ENCODE measurements at regions not wholly inside any gene's neighbourhood (a gene's known extent, or its start where the extent isn't known, plus 50 kb on each side); places are given as distances from the start of the nearest gene placed in this dataset.

DNA sequence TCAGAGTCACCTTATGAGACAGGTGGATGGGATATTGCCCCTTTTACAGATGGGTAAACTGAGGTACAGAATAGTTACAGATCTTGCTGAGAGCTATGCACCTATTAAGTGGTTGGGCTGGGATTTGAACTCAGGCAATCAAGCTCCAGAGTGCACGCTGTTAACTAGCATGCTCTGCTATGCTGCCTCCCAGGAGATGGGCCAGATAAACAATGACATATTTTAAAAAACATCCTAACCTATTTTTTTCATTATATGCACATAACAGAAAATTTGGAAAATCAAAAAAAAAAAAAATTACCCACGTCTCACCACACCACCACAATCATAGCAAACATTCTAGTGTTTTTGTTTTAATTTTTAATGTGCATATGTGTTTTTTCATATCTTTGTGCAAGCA lies 123.4 kb upstream of the STC2 start:
- H2BK15ac ChIP-seq (ENCODE audit: low read depth, poor library complexity, severe bottlenecking) = no peak overlapping the region
- WGBS = 54% methylated on average over 2 of the region's 2 CpGs
- no peak overlapping the region for H3K27ac ChIP-seq (ENCODE audit: low read length, poor library complexity, severe bottlenecking)
- no peaks in the 10 kb centered on the region for H3K27me3 ChIP-seq (ENCODE audit: control insufficient read depth in 1 of 2, insufficient read depth in 1 of 2, low read length in 2 of 2)
- no peak overlapping the region for H2AK5ac ChIP-seq (ENCODE audit: low read length, severe bottlenecking)
- H3K36me3 ChIP-seq (ENCODE audit: control insufficient read depth in 1 of 2, insufficient read depth in 2 of 2, low read depth in 1 of 2, low read length in 2 of 2) = no peaks in the 10 kb centered on the region
- no peak overlapping the region for H3K14ac ChIP-seq (ENCODE audit: low read length in 2 of 2)
- H2AFZ ChIP-seq (ENCODE audit: low read depth, low read length) = no peak overlapping the region
- DNase-seq = peak; percentile 34
- no peak overlapping the region for H4K8ac ChIP-seq (ENCODE audit: low read length)
- H3K79me1 ChIP-seq (replicated peaks; ENCODE audit: low read length, poor library complexity, severe bottlenecking) = no peaks in the 10 kb centered on the region
- no peak overlapping the region for H3K9ac ChIP-seq (ENCODE audit: low read length)
- H2BK12ac ChIP-seq (ENCODE audit: low read length in 2 of 2) = peak overlapping the region in 1 of 2 experiments; percentile 70
- H3K4me3 ChIP-seq (ENCODE audit: insufficient read depth in 1 of 2, low read depth in 1 of 2, low read length in 2 of 2) = no peak overlapping the region
- no peak overlapping the region for H3K23ac ChIP-seq (ENCODE audit: low read length in 2 of 2)
- H2BK5ac ChIP-seq (ENCODE audit: low read depth, low read length, poor library complexity, severe bottlenecking) = no peak overlapping the region
- H3K9me3 ChIP-seq (ENCODE audit: control insufficient read depth, low read length) = no peaks in the 10 kb centered on the region
- H3K4me1 ChIP-seq (ENCODE audit: control insufficient read depth, insufficient read depth, low read depth, low read length) = peaks cover 4% of the 10 kb centered on the region
- peak overlapping the region; percentile 39 to 40 for H3K4ac ChIP-seq (ENCODE audit: low read depth in 1 of 2, low read length in 2 of 2)
- no peak overlapping the region for H4K91ac ChIP-seq (ENCODE audit: low read length)
- H3K4me2 ChIP-seq (ENCODE audit: low read length, poor library complexity, severe bottlenecking) = no peak overlapping the region
- peak overlapping the region in 1 of 2 experiments; percentile 31 for H3K18ac ChIP-seq (ENCODE audit: low read depth in 1 of 2, low read length in 2 of 2)
- no peak overlapping the region for H2BK120ac ChIP-seq (ENCODE audit: low read depth, low read length)

DNA sequence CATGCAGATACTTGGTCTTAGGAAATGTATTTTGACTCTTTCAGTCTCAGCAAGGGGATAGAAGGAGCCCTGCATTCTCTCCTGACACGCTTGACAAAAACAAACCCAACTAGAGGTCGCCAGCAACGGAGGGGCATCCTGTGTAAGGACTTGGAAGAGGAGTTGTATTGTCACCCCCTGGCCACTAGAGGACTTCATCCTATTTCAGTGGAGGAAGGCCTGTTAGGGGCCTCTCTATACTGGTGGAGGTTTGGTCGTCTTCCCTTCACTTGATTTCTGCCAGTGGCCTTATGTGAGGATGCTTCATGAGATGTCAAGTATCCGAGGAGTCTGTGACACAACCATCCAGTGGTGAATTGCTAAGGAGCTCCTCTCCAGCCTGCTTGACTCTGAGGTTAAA lies 122.8 kb upstream of the STC2 start:
- peak overlapping the region; percentile 92 for H2BK15ac ChIP-seq (ENCODE audit: low read depth, poor library complexity, severe bottlenecking)
- no peaks in the 10 kb centered on the region for H3K27me3 ChIP-seq (ENCODE audit: control insufficient read depth in 1 of 2, insufficient read depth in 1 of 2, low read length in 2 of 2)
- no peak overlapping the region for H3K14ac ChIP-seq (ENCODE audit: low read length in 2 of 2)
- H2BK120ac ChIP-seq (ENCODE audit: low read depth, low read length) = peak overlapping the region; percentile 42
- no peak overlapping the region for H2AK5ac ChIP-seq (ENCODE audit: low read length, severe bottlenecking)
- no peak overlapping the region for H2AFZ ChIP-seq (ENCODE audit: low read depth, low read length)
- H3K9ac ChIP-seq (ENCODE audit: low read length) = no peak overlapping the region
- peak; percentile 47 for DNase-seq
- no peaks in the 10 kb centered on the region for H3K9me3 ChIP-seq (ENCODE audit: control insufficient read depth, low read length)
- WGBS = 84% methylated on average over 5 of the region's 5 CpGs
- H3K4me1 ChIP-seq (ENCODE audit: control insufficient read depth, insufficient read depth, low read depth, low read length) = peaks cover 4% of the 10 kb centered on the region
- H3K4me2 ChIP-seq (ENCODE audit: low read length, poor library complexity, severe bottlenecking) = no peak overlapping the region
- H2BK12ac ChIP-seq (ENCODE audit: low read length in 2 of 2) = peak overlapping the region; percentile 70 to 71
- no peaks in the 10 kb centered on the region for H3K79me1 ChIP-seq (replicated peaks; ENCODE audit: low read length, poor library complexity, severe bottlenecking)
- peak overlapping the region; percentile 39 to 40 for H3K4ac ChIP-seq (ENCODE audit: low read depth in 1 of 2, low read length in 2 of 2)
- H4K91ac ChIP-seq (ENCODE audit: low read length) = peak overlapping the region; percentile 18
- H2BK5ac ChIP-seq (ENCODE audit: low read depth, low read length, poor library complexity, severe bottlenecking) = no peak overlapping the region
- peak overlapping the region; percentile 67 for H3K18ac ChIP-seq (ENCODE audit: low read depth in 1 of 2, low read length in 2 of 2)
- no peak overlapping the region for H3K27ac ChIP-seq (ENCODE audit: low read length, poor library complexity, severe bottlenecking)
- no peaks in the 10 kb centered on the region for H3K36me3 ChIP-seq (ENCODE audit: control insufficient read depth in 1 of 2, insufficient read depth in 2 of 2, low read depth in 1 of 2, low read length in 2 of 2)
- H3K23ac ChIP-seq (ENCODE audit: low read length in 2 of 2) = no peak overlapping the region
- no peak overlapping the region for H4K8ac ChIP-seq (ENCODE audit: low read length)
- no peak overlapping the region for H3K4me3 ChIP-seq (ENCODE audit: insufficient read depth in 1 of 2, low read depth in 1 of 2, low read length in 2 of 2)

DNA sequence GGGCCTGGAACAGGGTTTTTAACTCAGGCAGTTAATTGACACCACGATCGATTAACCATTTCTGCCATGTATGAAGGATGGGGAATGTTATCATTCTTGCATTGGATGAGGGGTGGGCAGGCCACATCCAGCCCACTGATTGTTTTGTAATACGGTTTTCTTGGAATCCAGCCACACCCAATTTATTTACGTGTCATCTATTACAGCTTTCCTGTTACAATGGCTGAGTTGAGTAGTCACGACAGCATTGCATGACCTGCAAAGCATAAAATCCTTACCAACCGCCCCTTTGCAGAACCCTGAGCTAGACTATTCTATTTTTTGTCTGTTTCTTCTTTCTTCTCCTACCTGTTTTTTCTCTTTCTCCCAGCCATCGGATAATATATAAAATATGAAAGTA lies 122.0 kb upstream of the STC2 start:
- Histone ChIP-seq H2BK12ac (ENCODE audit: low read length in 2 of 2) (peak overlapping the region in 1 of 2 experiments; percentile 59), H3K14ac (ENCODE audit: low read length in 2 of 2) (no peak overlapping the region), H2BK120ac (ENCODE audit: low read depth, low read length) (no peak overlapping the region), H2AFZ (ENCODE audit: low read depth, low read length) (no peak overlapping the region), H3K27me3 (ENCODE audit: control insufficient read depth in 1 of 2, insufficient read depth in 1 of 2, low read length in 2 of 2) (no peaks in the 10 kb centered on the region), H3K27ac (ENCODE audit: low read length, poor library complexity, severe bottlenecking) (no peak overlapping the region), H3K4ac (ENCODE audit: low read depth in 1 of 2, low read length in 2 of 2) (peak overlapping the region in 1 of 2 experiments; percentile 3), H3K9me3 (ENCODE audit: control insufficient read depth, low read length) (no peaks in the 10 kb centered on the region), H4K8ac (ENCODE audit: low read length) (no peak overlapping the region), H4K91ac (ENCODE audit: low read length) (no peak overlapping the region), H3K4me1 (ENCODE audit: control insufficient read depth, insufficient read depth, low read depth, low read length) (peaks cover 4% of the 10 kb centered on the region), H3K4me2 (ENCODE audit: low read length, poor library complexity, severe bottlenecking) (no peak overlapping the region), H3K4me3 (ENCODE audit: insufficient read depth in 1 of 2, low read depth in 1 of 2, low read length in 2 of 2) (no peak overlapping the region), H3K9ac (ENCODE audit: low read length) (no peak overlapping the region), H2AK5ac (ENCODE audit: low read length, severe bottlenecking) (no peak overlapping the region), H2BK5ac (ENCODE audit: low read depth, low read length, poor library complexity, severe bottlenecking) (no peak overlapping the region), H3K36me3 (ENCODE audit: control insufficient read depth in 1 of 2, insufficient read depth in 2 of 2, low read depth in 1 of 2, low read length in 2 of 2) (no peaks in the 10 kb centered on the region), H3K23ac (ENCODE audit: low read length in 2 of 2) (no peak overlapping the region), H3K79me1 (replicated peaks; ENCODE audit: low read length, poor library complexity, severe bottlenecking) (no peaks in the 10 kb centered on the region), H2BK15ac (ENCODE audit: low read depth, poor library complexity, severe bottlenecking) (no peak overlapping the region), H3K18ac (ENCODE audit: low read depth in 1 of 2, low read length in 2 of 2) (peak overlapping the region in 1 of 2 experiments; percentile 38)
- no peak for DNase-seq
- WGBS = 79% methylated on average over 6 of the region's 7 CpGs

DNA sequence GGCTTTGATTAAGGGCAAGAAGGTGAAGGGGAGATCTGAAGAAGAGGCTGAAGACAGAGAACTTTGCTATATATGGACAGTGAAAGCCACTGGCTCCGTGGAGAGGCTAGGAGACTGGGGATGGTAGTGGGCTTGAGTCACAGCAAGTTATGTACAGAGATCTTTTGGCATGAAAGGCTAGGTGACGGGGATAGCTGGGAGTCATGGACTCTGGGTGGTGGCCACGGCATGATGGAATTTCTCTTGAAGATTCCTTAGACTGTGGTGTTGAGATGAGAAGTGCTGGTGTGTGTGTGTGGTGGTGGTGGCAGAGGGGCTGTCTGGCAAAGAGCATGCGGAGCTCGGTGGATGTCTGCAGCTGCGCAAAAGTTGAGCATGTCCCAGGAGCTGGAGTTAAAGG lies 120.6 kb upstream of the STC2 start:
- H2BK5ac ChIP-seq (ENCODE audit: low read depth, low read length, poor library complexity, severe bottlenecking) = no peak overlapping the region
- H3K9ac ChIP-seq (ENCODE audit: low read length) = no peak overlapping the region
- H3K18ac ChIP-seq (ENCODE audit: low read depth in 1 of 2, low read length in 2 of 2) = peak overlapping the region in 1 of 2 experiments; percentile 28
- H2BK15ac ChIP-seq (ENCODE audit: low read depth, poor library complexity, severe bottlenecking) = peak overlapping the region; percentile 37
- H3K4me1 ChIP-seq (ENCODE audit: control insufficient read depth, insufficient read depth, low read depth, low read length) = peaks cover 2% of the 10 kb centered on the region
- no peaks in the 10 kb centered on the region for H3K79me1 ChIP-seq (replicated peaks; ENCODE audit: low read length, poor library complexity, severe bottlenecking)
- peak overlapping the region in 1 of 2 experiments; percentile 8 for H2BK12ac ChIP-seq (ENCODE audit: low read length in 2 of 2)
- H3K36me3 ChIP-seq (ENCODE audit: control insufficient read depth in 1 of 2, insufficient read depth in 2 of 2, low read depth in 1 of 2, low read length in 2 of 2) = no peaks in the 10 kb centered on the region
- H4K8ac ChIP-seq (ENCODE audit: low read length) = no peak overlapping the region
- H2AFZ ChIP-seq (ENCODE audit: low read depth, low read length) = no peak overlapping the region
- WGBS = 97% methylated on average over 6 of the region's 6 CpGs
- H2BK120ac ChIP-seq (ENCODE audit: low read depth, low read length) = no peak overlapping the region
- H2AK5ac ChIP-seq (ENCODE audit: low read length, severe bottlenecking) = no peak overlapping the region
- H3K27ac ChIP-seq (ENCODE audit: low read length, poor library complexity, severe bottlenecking) = no peak overlapping the region
- no peak overlapping the region for H3K4ac ChIP-seq (ENCODE audit: low read depth in 1 of 2, low read length in 2 of 2)
- DNase-seq = no peak
- peak overlapping the region in 1 of 2 experiments; percentile 29 for H3K14ac ChIP-seq (ENCODE audit: low read length in 2 of 2)
- H3K23ac ChIP-seq (ENCODE audit: low read length in 2 of 2) = no peak overlapping the region
- H3K27me3 ChIP-seq (ENCODE audit: control insufficient read depth in 1 of 2, insufficient read depth in 1 of 2, low read length in 2 of 2) = no peaks in the 10 kb centered on the region
- no peak overlapping the region for H4K91ac ChIP-seq (ENCODE audit: low read length)
- no peak overlapping the region for H3K4me2 ChIP-seq (ENCODE audit: low read length, poor library complexity, severe bottlenecking)
- no peak overlapping the region for H3K4me3 ChIP-seq (ENCODE audit: insufficient read depth in 1 of 2, low read depth in 1 of 2, low read length in 2 of 2)
- H3K9me3 ChIP-seq (ENCODE audit: control insufficient read depth, low read length) = peaks cover 5% of the 10 kb centered on the region
